NCI-H460 (cell line): ENCODE measurements at regions not wholly inside any gene's neighbourhood (a gene's known extent, or its start where the extent isn't known, plus 50 kb on each side); places are given as distances from the start of the nearest gene placed in this dataset.
A peak's percentile ranks its signal among the peaks of the same experiment; 100 is the strongest.

Experiments
- DNase-seq: peaks from one replicate; pipeline ENCODE4 v3.0.0-alpha.2; 2016; ENCODE audit warnings: low read depth; ENCODE audit errors: extremely low read depth

- DNase-seq: no peak
Measured at GRCh38 chr5:107090506-107090905, 580.2 kb downstream of the EFNA5 start.

GRCh38 chr5:107088907-107089306 lies 581.8 kb downstream of the EFNA5 start:
- no peak for DNase-seq

- DNase-seq: no peak
Measured at GRCh38 chr5:107085572-107085971, 585.2 kb downstream of the EFNA5 start.

- peak; percentile 17 for DNase-seq
Measured at GRCh38 chr5:107074996-107075395, 595.7 kb downstream of the EFNA5 start.

- DNase-seq: no peak
Measured at GRCh38 chr5:107072967-107073366, 597.8 kb downstream of the EFNA5 start.

- no peak for DNase-seq
Measured at GRCh38 chr5:107072440-107072839, 598.3 kb downstream of the EFNA5 start.

- no peak for DNase-seq
Measured at GRCh38 chr5:107068782-107069181, 602.0 kb downstream of the EFNA5 start.

- no peak for DNase-seq
Measured at GRCh38 chr5:107067395-107067794, 603.3 kb downstream of the EFNA5 start.

- no peak for DNase-seq
Measured at GRCh38 chr5:107063511-107063910, 607.2 kb downstream of the EFNA5 start.

- DNase-seq: no peak
Measured at GRCh38 chr5:107058803-107059202, 611.9 kb downstream of the EFNA5 start.

GRCh38 chr5:107058235-107058634 lies 612.5 kb downstream of the EFNA5 start:
- DNase-seq: peak; percentile 15

- DNase-seq: no peak
Measured at GRCh38 chr5:107056278-107056677, 614.5 kb downstream of the EFNA5 start.

GRCh38 chr5:107047048-107047447 lies 623.7 kb downstream of the EFNA5 start:
- no peak for DNase-seq

- DNase-seq: no peak
Measured at GRCh38 chr5:107043665-107044064, 627.1 kb downstream of the EFNA5 start.

GRCh38 chr5:107040907-107041306 lies 629.8 kb downstream of the EFNA5 start:
- no peak for DNase-seq

- no peak for DNase-seq
Measured at GRCh38 chr5:107032629-107033028, 638.1 kb downstream of the EFNA5 start.

- DNase-seq: no peak
Measured at GRCh38 chr5:107028938-107029337, 641.8 kb downstream of the EFNA5 start.

- DNase-seq: no peak
Measured at GRCh38 chr5:107025712-107026497, 644.8 kb downstream of the EFNA5 start.

GRCh38 chr5:107023732-107024131 lies 647.0 kb downstream of the EFNA5 start:
- DNase-seq: no peak

GRCh38 chr5:107021575-107021974 lies 649.2 kb downstream of the EFNA5 start:
- DNase-seq: no peak

- DNase-seq: no peak
Measured at GRCh38 chr5:107020626-107021025, 650.1 kb downstream of the EFNA5 start.

- no peak for DNase-seq
Measured at GRCh38 chr5:107017616-107018015, 653.1 kb downstream of the EFNA5 start.

GRCh38 chr5:107012371-107012770 lies 658.4 kb downstream of the EFNA5 start:
- no peak for DNase-seq
